H9 (cell line): ENCODE measurements at regions not wholly inside any gene's neighbourhood (a gene's known extent, or its start where the extent isn't known, plus 50 kb on each side); places are given as distances from the start of the nearest gene placed in this dataset.

Experiments used
- DNase-seq: peaks from one replicate; pipeline ENCODE4 v3.0.0-alpha.2; 2017
- H2AFZ ChIP-seq: one replicate; pipeline ENCODE4 v1.6.1; 2013; ENCODE audit warnings: mild to moderate bottlenecking, low read length, control low read depth, moderate library complexity
- H2AK5ac ChIP-seq: 2 replicates; pipeline ENCODE4 v1.6.1; 2013; ENCODE audit warnings: low read length, control low read depth, mixed read lengths; ENCODE audit not compliant: insufficient read length
- H2BK120ac ChIP-seq: one replicate; pipeline ENCODE4 v1.6.1; 2013; ENCODE audit warnings: low read depth, mild to moderate bottlenecking, low read length, control low read depth, inconsistent platforms; ENCODE audit not compliant: poor library complexity, severe bottlenecking
- H2BK12ac ChIP-seq: 2 replicates; pipeline ENCODE4 v1.6.1; 2013; ENCODE audit warnings: low read length, control low read depth, mixed read lengths, low read depth; ENCODE audit not compliant: insufficient read length
- H2BK15ac ChIP-seq: 2 replicates; pipeline ENCODE4 v1.6.1; 2013; ENCODE audit warnings: low read depth, low read length, control low read depth
- H2BK20ac ChIP-seq: one replicate; pipeline ENCODE4 v1.6.1; 2013; ENCODE audit warnings: low read depth, mild to moderate bottlenecking, low read length, control low read depth, inconsistent platforms; ENCODE audit not compliant: poor library complexity, severe bottlenecking
- H2BK5ac ChIP-seq: 2 replicates; pipeline ENCODE4 v1.6.1; 2013; ENCODE audit warnings: low read length, control low read depth, mixed read lengths; ENCODE audit not compliant: insufficient read length
- H3K14ac ChIP-seq: 2 replicates; pipeline ENCODE4 v1.6.1; 2013; ENCODE audit warnings: low read length, control low read depth; ENCODE audit not compliant: insufficient read depth
- H3K18ac ChIP-seq: 2 replicates; pipeline ENCODE4 v1.6.1; 2013; ENCODE audit warnings: low read depth, mild to moderate bottlenecking, mixed read lengths, low read length, control low read depth; ENCODE audit not compliant: insufficient read length
- H3K23ac ChIP-seq: 2 replicates; pipeline ENCODE4 v1.6.1; 2013; ENCODE audit warnings: low read length, control low read depth, mixed read lengths, low read depth; ENCODE audit not compliant: insufficient read length
- H3K23me2 ChIP-seq: 2 replicates; pipeline ENCODE4 v1.6.1; 2013; ENCODE audit warnings: low read depth, mild to moderate bottlenecking, mixed read lengths, low read length, control low read depth; ENCODE audit not compliant: insufficient read length, poor library complexity, severe bottlenecking
- H3K27ac ChIP-seq: 2 replicates; pipeline ENCODE4 v1.5.1; 2013; ENCODE audit warnings: low read length, control low read depth, mixed read lengths, low read depth; ENCODE audit not compliant: insufficient read length
- H3K27me3 ChIP-seq: 2 replicates; pipeline ENCODE4 v1.6.1; 2013; ENCODE audit warnings: low read length, control low read depth, inconsistent platforms; ENCODE audit not compliant: insufficient read depth
- H3K4ac ChIP-seq: 2 replicates; pipeline ENCODE4 v1.6.1; 2013; ENCODE audit warnings: low read depth, mild to moderate bottlenecking, control low read depth, inconsistent platforms, low read length, moderate library complexity
- H3K4me1 ChIP-seq: 2 replicates; pipeline ENCODE4 v1.6.1; 2013; ENCODE audit warnings: low read length, control low read depth, inconsistent platforms; ENCODE audit not compliant: insufficient read depth
- H3K4me2 ChIP-seq: 2 replicates; pipeline ENCODE4 v1.6.1; 2013; ENCODE audit warnings: low read length, control low read depth, mixed read lengths; ENCODE audit not compliant: insufficient read length, insufficient read depth
- H3K56ac ChIP-seq: 2 replicates; pipeline ENCODE4 v1.6.1; 2013; ENCODE audit warnings: low read depth, mild to moderate bottlenecking, mixed read lengths, low read length, control low read depth; ENCODE audit not compliant: insufficient read length
- H3K79me1 ChIP-seq: 2 replicates; pipeline ENCODE4 v1.6.1; 2013; ENCODE audit warnings: low read depth, mild to moderate bottlenecking, moderate library complexity, low read length, control low read depth, inconsistent platforms; ENCODE audit not compliant: insufficient read depth, poor library complexity, severe bottlenecking
- H3K79me2 ChIP-seq: 2 replicates; pipeline ENCODE4 v1.6.1; 2013; ENCODE audit warnings: low read length, control low read depth, inconsistent platforms; ENCODE audit not compliant: insufficient read depth
- H3K9ac ChIP-seq: 2 replicates; pipeline ENCODE4 v1.6.1; 2013; ENCODE audit warnings: low read length, control low read depth, mixed read lengths; ENCODE audit not compliant: insufficient read length; ENCODE audit errors: extremely low read depth
- H3K9me3 ChIP-seq: one replicate; pipeline ENCODE4 v1.6.1; 2013; ENCODE audit warnings: low read depth, low read length, inconsistent platforms; ENCODE audit not compliant: control insufficient read depth
- H3T11ph ChIP-seq: one replicate; pipeline ENCODE4 v1.6.1; 2013; ENCODE audit warnings: mild to moderate bottlenecking, low read length, control low read depth, inconsistent platforms
- H4K20me1 ChIP-seq: one replicate; pipeline ENCODE4 v1.6.1; 2013; ENCODE audit not compliant: control insufficient read depth, insufficient read length, insufficient read depth
- H4K5ac ChIP-seq: 2 replicates; pipeline ENCODE4 v1.6.1; 2013; ENCODE audit warnings: low read depth, mild to moderate bottlenecking, mixed read lengths, low read length, control low read depth; ENCODE audit not compliant: insufficient read length
- H4K8ac ChIP-seq: replicated peaks from 2 replicates; pipeline ENCODE4 v1.6.1; 2013; ENCODE audit warnings: low read length, control low read depth, mixed read lengths, low read depth; ENCODE audit not compliant: insufficient read length
- H4K91ac ChIP-seq: 2 replicates; pipeline ENCODE4 v1.6.1; 2013; ENCODE audit warnings: low read depth, mild to moderate bottlenecking, moderate library complexity, mixed read lengths, low read length, control low read depth; ENCODE audit not compliant: insufficient read length
- H3K27ac Mint-ChIP-seq, 3 experiments: 2 replicates in 2 of 3; 3 replicates in 1 of 3; pipeline ENCODE4 v1.8.0; 2020 to 2021; ENCODE audit warnings: mixed read lengths in 3 of 3, mild to moderate bottlenecking in 1 of 3, moderate library complexity in 1 of 3
- H3K27me3 Mint-ChIP-seq: 2 replicates; pipeline ENCODE4 v1.8.0; 2021; ENCODE audit warnings: low read depth, mild to moderate bottlenecking, moderate library complexity, mixed read lengths
- H3K36me3 Mint-ChIP-seq, 3 experiments: 2 replicates in 2 of 3; 3 replicates in 1 of 3; pipeline ENCODE4 v1.8.0; 2020 to 2021; ENCODE audit warnings: low read depth in 3 of 3, mixed read lengths in 3 of 3; ENCODE audit not compliant: insufficient read depth in 1 of 3
- H3K4me1 Mint-ChIP-seq, 2 experiments: 2 replicates each; pipeline ENCODE4 v1.8.0; 2020; ENCODE audit warnings: mixed read lengths in 2 of 2
- H3K4me3 Mint-ChIP-seq, 2 experiments: 2 replicates in 1 of 2; 3 replicates in 1 of 2; pipeline ENCODE4 v1.8.0; 2020 to 2021; ENCODE audit warnings: mild to moderate bottlenecking in 2 of 2, mixed read lengths in 2 of 2, moderate library complexity in 1 of 2
- H3K9me3 Mint-ChIP-seq, 2 experiments: 2 replicates in 1 of 2; 3 replicates in 1 of 2; pipeline ENCODE4 v1.8.0; 2020; ENCODE audit warnings: mild to moderate bottlenecking in 2 of 2, mixed read lengths in 2 of 2, moderate library complexity in 1 of 2
- CTCF ChIP-seq: fragments of 200-600 bp; sonication (generic); conservative IDR thresholded peaks from 3 replicates; pipeline ENCODE4 v1.8.0; 2021; ENCODE audit warnings: antibody characterized with exemption, mild to moderate bottlenecking
- WGBS: extraction: QIAGEN DNeasy Blood & Tissue Kit; methylation state at CpG from one replicate; pipeline ENCODE4 v1.1.7; 2013; ENCODE audit warnings: missing lambda C conversion rate, low lambda C conversion rate, mixed read lengths; ENCODE audit not compliant: insufficient read length; ENCODE audit errors: extremely low coverage; 5-methylcytosine and 5-hydroxymethylcytosine counted together

GRCh38 chr3:69651765-69652164 is 87.5 kb upstream of the MITF start:
- no peak overlapping the region for H3K18ac ChIP-seq
- WGBS = no CpG with 5 or more reads among the region's 3 CpGs
- H2BK120ac ChIP-seq = no peak overlapping the region
- no peak overlapping the region for H2BK15ac ChIP-seq
- H3K4me1 Mint-ChIP-seq = peaks cover 7% of the 10 kb centered on the region in 2 experiments; a peak in 3 of 4 replicates
- H3T11ph ChIP-seq = no peak overlapping the region
- H3K23ac ChIP-seq = no peak overlapping the region
- no peaks in the 10 kb centered on the region for H3K79me2 ChIP-seq
- no peaks in the 10 kb centered on the region for H3K4me1 ChIP-seq
- no peak overlapping the region for H3K27ac Mint-ChIP-seq
- H3K79me1 ChIP-seq = no peaks in the 10 kb centered on the region
- no peak overlapping the region for H3K56ac ChIP-seq
- H2BK5ac ChIP-seq = no peak overlapping the region
- no peak overlapping the region for H4K91ac ChIP-seq
- H3K4me2 ChIP-seq = no peak overlapping the region
- no peaks in the 10 kb centered on the region for H3K9me3 Mint-ChIP-seq
- H4K8ac ChIP-seq = no peak overlapping the region
- H3K9ac ChIP-seq = no peak overlapping the region
- no peak for TF ChIP-seq CTCF
- no peaks in the 10 kb centered on the region for H3K36me3 Mint-ChIP-seq
- no peak overlapping the region for H2BK20ac ChIP-seq
- H4K20me1 ChIP-seq = no peaks in the 10 kb centered on the region
- H2AK5ac ChIP-seq = no peak overlapping the region
- no peak overlapping the region for H3K14ac ChIP-seq
- no peak overlapping the region for H3K27ac ChIP-seq
- no peaks in the 10 kb centered on the region for H3K23me2 ChIP-seq
- no peak overlapping the region for H4K5ac ChIP-seq
- no peak overlapping the region for H2AFZ ChIP-seq
- no peak overlapping the region for H3K4ac ChIP-seq
- no peaks in the 10 kb centered on the region; the same call in 1 of the 2 replicates for H3K27me3 Mint-ChIP-seq
- H3K27me3 ChIP-seq = no peaks in the 10 kb centered on the region
- H2BK12ac ChIP-seq = no peak overlapping the region
- H3K9me3 ChIP-seq = no peaks in the 10 kb centered on the region
- no peak overlapping the region for H3K4me3 Mint-ChIP-seq
- no peak for DNase-seq
